ENCODE measurements at regions not wholly inside any gene's neighbourhood (a gene's known extent, or its start where the extent isn't known, plus 50 kb on each side); places are given as distances from the start of the nearest gene placed in this dataset.

DNA sequence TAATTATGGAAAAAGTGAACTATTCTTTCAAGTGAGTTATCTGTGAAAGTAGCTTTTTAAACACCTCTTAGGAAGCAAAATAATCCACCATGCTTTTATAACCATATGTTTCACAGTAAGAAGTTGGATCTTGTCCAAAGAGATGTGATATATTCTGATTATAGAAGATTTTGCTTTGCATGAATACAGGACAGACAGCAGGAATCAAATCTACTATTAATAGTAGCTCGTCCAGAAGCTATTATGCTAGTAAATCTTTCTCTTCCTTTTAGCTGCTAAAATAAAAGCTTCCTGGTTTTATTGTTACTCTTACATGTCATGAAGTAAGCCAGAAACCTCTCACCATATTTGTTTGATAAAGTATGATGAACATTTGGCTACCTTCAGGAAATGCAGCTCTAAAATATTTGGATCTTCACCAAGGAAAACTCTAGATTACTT is 257.0 kb downstream of the IPO8 start:
- no peak for DNase-seq (ENCODE audit: low spot score)

DNA sequence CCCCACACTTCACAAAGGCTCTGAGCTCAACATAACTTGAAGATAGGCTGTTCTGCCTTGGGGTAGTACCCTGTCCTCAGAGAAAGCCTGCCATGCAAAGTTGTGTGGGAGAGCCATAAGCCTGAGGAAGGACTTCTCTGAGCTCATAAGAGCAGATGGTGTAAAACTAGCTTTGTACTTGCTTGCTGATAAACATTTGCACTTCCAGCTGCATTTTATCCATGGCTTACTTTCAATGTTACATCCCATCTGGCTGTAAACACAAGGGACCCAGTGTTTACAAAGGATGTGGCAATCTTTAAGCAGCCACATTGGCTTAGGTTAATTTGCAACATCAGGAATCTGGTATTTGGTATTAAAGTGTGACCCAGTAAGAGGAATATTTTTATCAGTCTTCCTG is 258.1 kb downstream of the IPO8 start:
- DNase-seq (ENCODE audit: low spot score), result no peak

- no peak for DNase-seq (ENCODE audit: low spot score)
These were observed 258.6 kb downstream of the IPO8 start for GRCh38 chr12:30437044-30437443.

- no peak for DNase-seq (ENCODE audit: low spot score)
These were observed 267.6 kb downstream of the IPO8 start for GRCh38 chr12:30428098-30428497.

- no peak for DNase-seq (ENCODE audit: low spot score)
These were observed 268.1 kb downstream of the IPO8 start for GRCh38 chr12:30427555-30427954.

DNA sequence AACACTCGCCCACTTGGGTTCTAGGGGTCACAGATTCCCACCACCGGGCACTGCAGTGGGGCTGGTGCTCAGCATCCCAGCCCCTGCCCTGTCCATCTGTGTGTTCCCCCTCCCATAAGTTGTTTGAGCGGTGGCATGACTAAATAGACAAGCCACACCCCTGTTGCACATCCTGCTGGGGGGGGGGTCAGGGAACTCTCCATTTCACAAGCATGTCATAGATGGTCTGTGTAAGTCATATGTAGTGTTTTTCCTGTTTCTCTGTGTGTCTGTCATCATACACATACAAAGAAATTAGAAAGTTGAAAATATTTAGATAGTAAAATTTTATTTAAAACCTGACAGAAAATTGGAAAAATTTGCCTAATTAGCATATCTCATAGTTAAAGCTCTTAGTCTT is 270.2 kb downstream of the IPO8 start:
- no peak for DNase-seq (ENCODE audit: low spot score)

DNA sequence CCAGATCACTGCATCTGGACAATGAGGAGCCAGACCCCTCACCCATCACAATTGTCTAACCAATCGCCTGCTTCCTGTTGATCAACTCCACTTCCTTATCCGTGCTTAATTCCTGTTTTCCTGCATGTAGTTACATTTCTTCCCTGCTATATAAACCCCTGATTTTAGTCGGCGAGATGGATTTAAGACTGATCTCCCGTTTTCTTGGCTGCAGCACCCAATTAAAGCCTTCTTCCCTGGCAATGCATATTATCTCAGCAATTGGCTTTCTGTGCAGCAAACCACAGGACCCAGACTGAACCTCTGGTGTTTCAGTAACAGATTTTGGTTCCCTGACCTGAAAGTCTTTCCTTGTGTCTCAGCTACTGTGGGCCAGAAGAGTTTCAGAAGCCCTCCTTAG is 272.3 kb downstream of the IPO8 start:
- DNase-seq (ENCODE audit: low spot score), result no peak

DNA sequence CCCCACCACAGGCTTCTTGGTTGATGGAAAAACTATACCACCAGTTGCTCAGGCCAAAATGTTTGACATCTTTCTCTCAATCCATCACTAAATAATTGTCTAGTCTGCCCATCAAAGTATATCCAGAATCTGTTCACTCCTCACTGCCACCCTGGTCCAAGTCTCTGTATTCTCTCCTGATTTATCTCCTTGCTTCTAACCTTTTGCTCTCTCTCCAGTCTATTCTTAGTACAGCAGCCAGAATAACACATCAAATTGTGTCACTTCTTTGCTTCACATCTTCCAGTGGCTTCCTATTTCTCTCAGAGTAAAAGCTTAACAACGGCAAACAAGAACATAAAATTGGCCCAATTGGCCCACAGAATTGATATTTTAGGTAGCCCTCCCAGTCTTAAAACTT is 272.8 kb downstream of the IPO8 start:
- DNase-seq (ENCODE audit: low spot score), result no peak

GRCh38 chr12:30420561-30420960 is 275.1 kb downstream of the IPO8 start:
- DNase-seq (ENCODE audit: low spot score), result no peak

- DNase-seq (ENCODE audit: low spot score), result no peak
These were observed 277.9 kb downstream of the IPO8 start for GRCh38 chr12:30417697-30418231.

DNA sequence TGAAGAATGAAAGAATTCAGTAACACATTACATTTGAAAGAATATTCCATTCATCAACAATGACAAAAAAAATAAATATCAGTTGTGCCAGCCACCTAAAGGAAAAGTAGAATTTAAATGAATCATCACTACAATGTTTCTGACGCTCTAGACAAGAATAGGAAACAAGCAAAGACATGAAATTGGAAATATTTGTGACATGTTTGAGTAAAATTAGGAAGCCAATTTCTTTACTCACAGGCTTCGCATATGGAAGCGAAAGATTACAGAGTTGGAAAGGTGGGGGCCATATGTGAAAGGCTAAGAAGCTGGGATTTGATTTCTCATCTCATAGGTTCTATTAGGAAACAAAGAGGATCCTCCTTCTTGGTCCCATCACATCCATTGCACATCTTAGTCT is 279.0 kb downstream of the IPO8 start:
- DNase-seq (ENCODE audit: low spot score), result no peak

- no peak for DNase-seq (ENCODE audit: low spot score)
These were observed 279.9 kb downstream of the IPO8 start for GRCh38 chr12:30415777-30416176.

- no peak for DNase-seq (ENCODE audit: low spot score)
These were observed 281.2 kb downstream of the IPO8 start for GRCh38 chr12:30414507-30414906.

DNA sequence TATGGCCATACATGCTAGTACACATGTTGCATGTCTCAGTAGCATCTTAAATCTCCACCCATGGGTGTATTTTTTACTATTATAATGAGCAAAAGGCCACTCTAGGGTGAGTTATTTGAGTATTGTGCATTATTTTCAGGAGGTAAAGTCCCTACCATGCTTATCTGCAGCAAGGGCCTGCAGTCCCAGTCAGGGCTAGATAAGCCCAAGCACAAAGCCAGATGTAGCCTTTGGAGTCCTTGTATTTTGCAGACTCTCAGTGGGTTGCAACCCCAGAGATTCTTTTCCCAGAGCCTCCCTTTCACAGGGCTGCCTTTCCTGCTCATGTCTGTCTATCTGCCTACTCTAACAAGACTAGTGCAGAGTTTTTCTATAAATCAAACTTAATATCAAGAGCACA is 295.3 kb downstream of the IPO8 start:
- no peak for DNase-seq (ENCODE audit: low spot score)

GRCh38 chr12:30399859-30400258 is 295.8 kb downstream of the IPO8 start:
- DNase-seq (ENCODE audit: low spot score), result no peak

DNA sequence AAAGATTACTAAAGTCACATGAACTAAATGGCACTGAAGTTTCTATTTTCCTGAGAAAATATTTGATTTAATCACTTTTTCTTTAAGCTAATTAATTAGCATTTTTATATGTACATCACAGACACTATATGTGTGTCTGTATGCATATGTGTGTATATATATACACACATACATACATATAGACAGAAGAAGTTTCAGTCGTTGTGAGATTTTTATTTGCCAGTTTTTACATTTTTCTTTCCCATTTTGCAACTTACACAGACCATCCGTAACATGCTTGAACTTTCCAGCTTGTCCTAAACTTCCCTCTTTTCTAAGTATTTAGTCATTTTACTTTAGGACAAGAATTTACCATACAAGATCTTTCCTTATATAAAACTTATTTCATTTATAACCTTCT is 299.1 kb downstream of the IPO8 start:
- no peak for DNase-seq (ENCODE audit: low spot score)

- DNase-seq (ENCODE audit: low spot score), result no peak
These were observed 300.5 kb downstream of the IPO8 start for GRCh38 chr12:30395190-30395589.

- no peak for DNase-seq (ENCODE audit: low spot score)
These were observed 303.8 kb downstream of the IPO8 start for GRCh38 chr12:30391766-30392366.

GRCh38 chr12:30385706-30386105 is 310.0 kb downstream of the IPO8 start:
- no peak for DNase-seq (ENCODE audit: low spot score)

GRCh38 chr12:30384976-30385375 is 310.7 kb downstream of the IPO8 start:
- DNase-seq (ENCODE audit: low spot score), result no peak

- no peak for DNase-seq (ENCODE audit: low spot score)
These were observed 317.4 kb downstream of the IPO8 start for GRCh38 chr12:30378307-30378706.

DNA sequence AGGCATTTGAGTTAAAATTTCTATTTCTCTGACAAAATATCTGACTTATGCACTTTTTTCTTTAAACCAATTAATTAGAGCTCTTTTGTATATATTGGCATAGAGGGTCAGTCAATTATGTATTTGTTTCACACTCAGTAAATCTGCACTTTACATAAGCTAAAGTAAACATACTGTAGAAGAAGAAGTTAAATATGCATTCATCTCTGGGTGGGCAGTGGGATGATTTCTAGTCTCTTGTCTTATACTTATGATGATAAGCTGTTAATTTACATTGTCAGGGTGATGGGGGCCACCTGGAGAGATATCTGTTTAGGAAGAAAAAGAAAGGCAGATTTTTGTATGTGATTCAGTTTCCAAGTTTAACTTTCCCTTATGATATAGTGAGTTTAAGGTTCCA is 330.8 kb downstream of the IPO8 start:
- no peak for DNase-seq (ENCODE audit: low spot score)

- no peak for DNase-seq (ENCODE audit: low spot score)
These were observed 334.5 kb downstream of the IPO8 start for GRCh38 chr12:30361145-30361544.

DNA sequence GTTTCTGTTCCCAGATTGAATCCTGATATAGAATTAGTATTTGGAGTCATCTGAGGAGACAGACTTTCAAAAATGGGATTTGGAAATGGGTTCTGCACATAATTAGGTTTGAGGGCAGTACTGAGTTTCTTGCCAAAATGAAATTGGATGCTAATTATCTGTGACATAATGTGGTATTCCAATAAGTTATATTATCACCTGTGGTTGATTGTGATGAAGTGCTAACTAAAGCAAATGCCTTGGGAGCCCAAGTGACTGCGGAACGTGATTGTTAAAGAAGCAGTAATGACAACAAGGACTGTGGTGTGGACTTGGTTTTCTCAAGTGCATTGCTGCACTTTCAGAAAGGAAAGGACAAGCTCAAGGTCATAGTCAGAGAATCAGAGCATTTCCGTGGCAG is 337.0 kb downstream of the IPO8 start:
- DNase-seq (ENCODE audit: low spot score), result no peak

All from HT-29 (cell line).